NB4 (cell line): ENCODE measurements at regions not wholly inside any gene's neighbourhood (a gene's known extent, or its start where the extent isn't known, plus 50 kb on each side); places are given as distances from the start of the nearest gene placed in this dataset.

ENCODE experiments used
- DNase-seq: peaks from one replicate; pipeline ENCODE4 v3.0.0; 2010; ENCODE audit warnings: low read depth
- H3K4me3 ChIP-seq: one replicate; pipeline ENCODE4 v1.5.1; 2011; ENCODE audit warnings: mild to moderate bottlenecking, low read depth, low read length, moderate library complexity
- MYC ChIP-seq: IDR thresholded peaks from 2 replicates; pipeline ENCODE4 v1.6.1; 2011; ENCODE audit warnings: low read depth, low read length
- POLR2A ChIP-seq: IDR thresholded peaks from 2 replicates; pipeline ENCODE4 v1.6.1; 2011; ENCODE audit warnings: mild to moderate bottlenecking; ENCODE audit not compliant: insufficient read length; ENCODE audit errors: extremely low read depth
- TF ChIP-seq, protein P1 (sequence below): IDR thresholded peaks from 2 replicates; pipeline ENCODE4 v1.6.1; 2011; ENCODE audit warnings: low read depth, low read length
- TF ChIP-seq, protein P2 (sequence below): IDR thresholded peaks from one replicate; pipeline ENCODE4 v1.5.1; 2012; ENCODE audit warnings: low read depth, low read length

DNA sequence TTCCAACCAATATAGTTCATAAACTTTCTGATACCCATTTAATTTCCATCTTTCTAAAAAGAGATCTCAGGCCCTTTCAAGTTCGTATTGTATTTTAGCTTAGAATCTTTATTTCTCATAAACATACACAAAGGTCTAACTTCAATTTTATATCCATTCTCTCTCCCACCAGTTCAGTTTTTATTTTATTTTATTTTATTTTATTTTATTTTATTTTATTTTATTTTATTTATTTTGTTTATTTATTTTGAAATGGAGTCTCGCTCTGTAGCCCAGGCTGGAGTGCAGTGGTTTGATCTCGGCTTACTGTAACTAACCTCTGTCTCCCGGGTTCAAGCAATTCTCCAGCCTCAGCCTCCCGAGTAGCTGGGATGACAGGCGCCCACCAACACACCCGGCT is 552.8 kb downstream of the SLITRK5 start:
- DNase-seq: no peak
- TF ChIP-seq, protein P1, sequence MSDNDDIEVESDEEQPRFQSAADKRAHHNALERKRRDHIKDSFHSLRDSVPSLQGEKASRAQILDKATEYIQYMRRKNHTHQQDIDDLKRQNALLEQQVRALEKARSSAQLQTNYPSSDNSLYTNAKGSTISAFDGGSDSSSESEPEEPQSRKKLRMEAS: no peak
- TF ChIP-seq MYC: no peak
- TF ChIP-seq, protein P2, sequence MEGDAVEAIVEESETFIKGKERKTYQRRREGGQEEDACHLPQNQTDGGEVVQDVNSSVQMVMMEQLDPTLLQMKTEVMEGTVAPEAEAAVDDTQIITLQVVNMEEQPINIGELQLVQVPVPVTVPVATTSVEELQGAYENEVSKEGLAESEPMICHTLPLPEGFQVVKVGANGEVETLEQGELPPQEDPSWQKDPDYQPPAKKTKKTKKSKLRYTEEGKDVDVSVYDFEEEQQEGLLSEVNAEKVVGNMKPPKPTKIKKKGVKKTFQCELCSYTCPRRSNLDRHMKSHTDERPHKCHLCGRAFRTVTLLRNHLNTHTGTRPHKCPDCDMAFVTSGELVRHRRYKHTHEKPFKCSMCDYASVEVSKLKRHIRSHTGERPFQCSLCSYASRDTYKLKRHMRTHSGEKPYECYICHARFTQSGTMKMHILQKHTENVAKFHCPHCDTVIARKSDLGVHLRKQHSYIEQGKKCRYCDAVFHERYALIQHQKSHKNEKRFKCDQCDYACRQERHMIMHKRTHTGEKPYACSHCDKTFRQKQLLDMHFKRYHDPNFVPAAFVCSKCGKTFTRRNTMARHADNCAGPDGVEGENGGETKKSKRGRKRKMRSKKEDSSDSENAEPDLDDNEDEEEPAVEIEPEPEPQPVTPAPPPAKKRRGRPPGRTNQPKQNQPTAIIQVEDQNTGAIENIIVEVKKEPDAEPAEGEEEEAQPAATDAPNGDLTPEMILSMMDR: no peak
- no peak for TF ChIP-seq POLR2A
- H3K4me3 ChIP-seq: no peak overlapping the region

GRCh38 chr13:88235441-88235840 is 564.3 kb downstream of the SLITRK5 start:
- H3K4me3 ChIP-seq: no peak overlapping the region

DNA sequence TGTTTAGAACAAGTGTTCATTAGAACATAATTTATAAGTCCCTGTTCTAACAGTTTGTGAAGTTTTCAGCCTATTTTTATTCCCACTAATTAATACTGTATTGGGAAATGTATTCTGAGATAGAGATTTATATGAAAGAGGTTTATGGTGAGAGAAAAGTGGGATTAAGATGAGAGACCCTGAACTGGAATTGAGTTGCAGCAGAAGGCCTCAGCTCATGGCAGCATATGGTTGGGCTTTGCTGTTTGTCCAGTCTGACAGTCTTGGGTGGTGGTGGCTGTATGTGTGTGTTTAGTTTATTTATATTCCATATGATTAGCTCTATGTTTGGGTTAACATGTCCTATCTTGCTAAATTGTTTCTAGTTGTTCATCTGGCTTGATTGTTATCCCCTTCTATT is 575.1 kb downstream of the SLITRK5 start:
- no peak overlapping the region for H3K4me3 ChIP-seq
- TF ChIP-seq MYC (no peak), POLR2A (no peak)
- TF ChIP-seq, protein P1: no peak
- TF ChIP-seq, protein P2: no peak
- DNase-seq: no peak

More at GRCh38 chr13:88235441-88235840, 564.3 kb downstream of the SLITRK5 start:
- DNase-seq: no peak
- no peak for TF ChIP-seq POLR2A
- TF ChIP-seq, protein P2: no peak
- TF ChIP-seq, protein P1: no peak
- no peak for TF ChIP-seq MYC

DNA sequence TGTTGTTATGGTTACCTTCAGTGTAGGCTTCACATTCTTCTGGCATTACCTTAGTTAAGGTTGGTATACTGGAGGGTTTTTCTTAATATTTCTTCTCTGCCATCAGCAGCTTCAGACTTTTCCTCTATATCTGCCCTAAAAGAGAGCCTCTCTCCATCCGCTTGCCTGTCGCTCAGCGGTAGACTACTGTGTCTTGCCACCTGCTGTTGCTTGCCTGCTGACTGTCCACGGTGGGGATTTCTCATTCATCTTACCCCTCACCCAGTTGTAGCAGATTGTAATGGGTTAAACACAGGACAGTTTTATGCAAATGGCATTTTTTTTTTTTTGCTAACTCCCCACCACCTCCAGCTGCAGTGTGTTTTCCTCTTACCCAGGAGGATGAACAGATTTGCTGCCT is 577.2 kb downstream of the SLITRK5 start:
- no peak for DNase-seq
- TF ChIP-seq POLR2A: no peak
- TF ChIP-seq, protein P2: no peak
- TF ChIP-seq MYC: no peak
- H3K4me3 ChIP-seq: no peak overlapping the region

GRCh38 chr13:88257706-88258105 is 586.5 kb downstream of the SLITRK5 start:
- TF ChIP-seq, protein P1: no peak
- TF ChIP-seq, protein P2: no peak
- no peak for TF ChIP-seq MYC
- no peak for TF ChIP-seq POLR2A
- H3K4me3 ChIP-seq: no peak overlapping the region
- no peak for DNase-seq

DNA sequence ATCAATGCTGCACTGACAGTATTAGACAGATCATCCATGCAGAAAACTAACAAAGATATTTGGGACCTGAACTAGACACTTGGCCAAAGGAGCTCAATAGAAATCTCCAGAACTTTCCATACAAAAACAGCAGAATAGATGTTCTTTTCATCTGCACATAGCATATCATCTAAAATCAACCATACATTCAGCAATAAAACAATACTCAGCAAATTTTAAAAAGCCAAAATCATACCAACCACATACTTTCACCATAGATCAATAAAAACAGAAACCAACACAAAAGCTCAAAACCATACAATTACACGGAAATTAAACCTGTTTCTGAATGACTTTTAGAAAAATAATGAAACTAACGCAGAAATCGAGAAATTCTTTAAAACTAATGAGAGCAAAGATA is 592.6 kb downstream of the SLITRK5 start:
- no peak for DNase-seq
- H3K4me3 ChIP-seq: no peak overlapping the region
- TF ChIP-seq, protein P2: no peak
- no peak for TF ChIP-seq MYC
- TF ChIP-seq POLR2A: no peak
- TF ChIP-seq, protein P1: no peak
